Stimulated activated effector memory CD8-positive, alpha-beta T cell treated with anti-CD3 and anti-CD28 coated beads, Interleukin-12 subunit alpha, Interleukin-12 subunit beta, amount 100 ng/mL, for 72 hours (primary cell): ENCODE measurements at regions not wholly inside any gene's neighbourhood (a gene's known extent, or its start where the extent isn't known, plus 50 kb on each side); places are given as distances from the start of the nearest gene placed in this dataset.
"Not testable (repeated sequence)": the region's sequence is repeated elsewhere in the genome, so short reads cannot be mapped to it uniquely, and the experiment has no call there.

ENCODE experiments used
- ATAC-seq: fragments of 150-1000 bp; cut with Tn5 transposase; 2 replicates; pipeline ENCODE4 v1.10.0; 2021
- DNase-seq, 2 donors: peaks; one replicate each; pipeline ENCODE4 v3.0.0; 2021 to 2022; ENCODE audit warnings: low spot score in 2 of 2
- H3K27ac Mint-ChIP-seq: one replicate; pipeline ENCODE4 v1.8.0; 2022; ENCODE audit warnings: mild to moderate bottlenecking, mixed read lengths
- H3K36me3 Mint-ChIP-seq: one replicate; pipeline ENCODE4 v1.8.0; 2022; ENCODE audit warnings: mild to moderate bottlenecking, mixed read lengths
- H3K4me1 Mint-ChIP-seq: one replicate; pipeline ENCODE4 v1.8.0; 2022; ENCODE audit warnings: mixed read lengths
- H3K4me3 Mint-ChIP-seq: one replicate; pipeline ENCODE4 v1.8.0; 2022; ENCODE audit warnings: mild to moderate bottlenecking, mixed read lengths
- H3K9me3 Mint-ChIP-seq: one replicate; pipeline ENCODE4 v1.8.0; 2022; ENCODE audit warnings: mixed read lengths

- no peak for DNase-seq
- Mint-ChIP-seq H3K9me3 (no peaks in the 10 kb centered on the region), H3K36me3 (no peaks in the 10 kb centered on the region), H3K4me1 (no peaks in the 10 kb centered on the region), H3K4me3 (no peak overlapping the region), H3K27ac (no peak overlapping the region)
- ATAC-seq = no peak
These were observed 81.1 kb upstream of the AADAT start for GRCh38 chr4:170170861-170171260.

- Mint-ChIP-seq H3K4me1 (no peaks in the 10 kb centered on the region), H3K36me3 (no peaks in the 10 kb centered on the region), H3K9me3 (no peaks in the 10 kb centered on the region), H3K4me3 (no peak overlapping the region), H3K27ac (no peak overlapping the region)
- ATAC-seq (no peak), DNase-seq (no peak)
These were observed 79.9 kb upstream of the AADAT start for GRCh38 chr4:170169699-170170098.

- Mint-ChIP-seq H3K4me1 (no peaks in the 10 kb centered on the region), H3K9me3 (no peaks in the 10 kb centered on the region), H3K36me3 (no peaks in the 10 kb centered on the region), H3K4me3 (no peak overlapping the region), H3K27ac (no peak overlapping the region)
- no peak for ATAC-seq
- no peak for DNase-seq
These were observed 77.9 kb upstream of the AADAT start for GRCh38 chr4:170167678-170168077.

- not testable (repeated sequence) for H3K4me1 Mint-ChIP-seq, H3K27ac Mint-ChIP-seq, H3K4me3 Mint-ChIP-seq, H3K9me3 Mint-ChIP-seq, ATAC-seq, DNase-seq, H3K36me3 Mint-ChIP-seq
These were observed 76.4 kb upstream of the AADAT start for GRCh38 chr4:170166193-170166592.

GRCh38 chr4:170162416-170162815 lies 72.7 kb upstream of the AADAT start:
- H3K9me3 Mint-ChIP-seq = no peaks in the 10 kb centered on the region
- ATAC-seq = no peak
- no peak overlapping the region for H3K27ac Mint-ChIP-seq
- no peak overlapping the region for H3K4me3 Mint-ChIP-seq
- no peaks in the 10 kb centered on the region for H3K36me3 Mint-ChIP-seq
- DNase-seq = no peak
- no peaks in the 10 kb centered on the region for H3K4me1 Mint-ChIP-seq

- Mint-ChIP-seq H3K36me3 (no peaks in the 10 kb centered on the region), H3K4me3 (no peak overlapping the region), H3K27ac (no peak overlapping the region), H3K4me1 (no peaks in the 10 kb centered on the region), H3K9me3 (no peaks in the 10 kb centered on the region)
- no peak for DNase-seq
- no peak for ATAC-seq
These were observed 67.9 kb upstream of the AADAT start for GRCh38 chr4:170157670-170158069.

GRCh38 chr4:170145120-170145519 lies 55.4 kb upstream of the AADAT start:
- H3K27ac Mint-ChIP-seq = no peak overlapping the region
- ATAC-seq = peak; percentile 26
- no peaks in the 10 kb centered on the region for H3K9me3 Mint-ChIP-seq
- DNase-seq = no peak
- H3K4me3 Mint-ChIP-seq = no peak overlapping the region
- no peaks in the 10 kb centered on the region for H3K36me3 Mint-ChIP-seq
- H3K4me1 Mint-ChIP-seq = no peaks in the 10 kb centered on the region

GRCh38 chr4:170139764-170140163 lies 50.0 kb upstream of the AADAT start:
- Mint-ChIP-seq H3K9me3 (no peaks in the 10 kb centered on the region), H3K4me1 (peaks cover 7% of the 10 kb centered on the region), H3K36me3 (no peaks in the 10 kb centered on the region), H3K27ac (no peak overlapping the region), H3K4me3 (no peak overlapping the region)
- ATAC-seq (no peak), DNase-seq (no peak)
